Ovary (tissue), 3 donors: ENCODE measurements at regions not wholly inside any gene's neighbourhood (a gene's known extent, or its start where the extent isn't known, plus 50 kb on each side); places are given as distances from the start of the nearest gene placed in this dataset.

ENCODE experiments used
- CTCF ChIP-seq, 3 donors: fragments of 450-650 bp in 2 of 3; fragments of 200-600 bp in 1 of 3; IDR thresholded peaks; one replicate each; pipeline versions ENCODE4 v1.5.1 to v1.8.0; 2016 to 2022; ENCODE audit warnings: antibody characterized with exemption in 3 of 3, mild to moderate bottlenecking in 1 of 3
- POLR2A ChIP-seq: fragments of 450-650 bp; IDR thresholded peaks from one replicate; pipeline ENCODE4 v1.6.1; 2017; ENCODE audit warnings: antibody characterized with exemption, mild to moderate bottlenecking, moderate library complexity
- donor health status: DM: no; HTN: no; CAD: no.

- no peak for TF ChIP-seq CTCF (IDR thresholded peaks at IDR 0.05)
- TF ChIP-seq POLR2A = no peak
These were observed 435.7 kb upstream of the CADM1 start for GRCh38 chr11:115939731-115940421.
